Endothelial cell of umbilical vein (primary cell): ENCODE measurements at regions not wholly inside any gene's neighbourhood (a gene's known extent, or its start where the extent isn't known, plus 50 kb on each side); places are given as distances from the start of the nearest gene placed in this dataset.

ENCODE experiments used
- BruUV-seq: library from RNA; stranded (reverse); fragments of 400-500 nt; replicated peaks from 2 replicates; lab custom pipeline; 2021; lab: Mats Ljungman, UMichigan
- CTCF ChIA-PET: fragments of 300-600, 350-600 bp; sonication (Branson Sonifier 250); formaldehyde crosslinking; loops from one replicate; lab custom pipeline; 2021; ENCODE audit warnings: antibody characterized with exemption, inconsistent platforms; lab: Charles Lee
- POLR2A ChIA-PET: fragments of 300-600, 350-600 bp; sonication (Branson Sonifier 250); formaldehyde crosslinking; loops from one replicate; lab custom pipeline; 2021; ENCODE audit warnings: antibody characterized with exemption, inconsistent platforms; lab: Charles Lee
- DNase-seq: peaks from one replicate; pipeline ENCODE4 v3.0.0-alpha.2; 2011; ENCODE audit warnings: low read depth, low spot score
- FAIRE-seq: peaks from 2 replicates; lab custom pipeline; 2011; peaks lifted over from hg19 to GRCh38; lab: Jason Lieb, UNC
- H2AFZ ChIP-seq: 2 replicates; pipeline ENCODE4 v1.6.0; 2012; ENCODE audit warnings: low read depth, low read length, control low read depth, inconsistent platforms
- H3K27ac ChIP-seq: 2 replicates; pipeline ENCODE4 v1.5.1; 2011; ENCODE audit warnings: low read depth, mild to moderate bottlenecking, control low read depth, low read length, moderate library complexity; ENCODE audit not compliant: insufficient read depth
- H3K27me3 ChIP-seq, 2 experiments: 2 replicates each; pipeline versions ENCODE4 v1.6.0 to v1.6.1; 2011; ENCODE audit warnings: low read length in 2 of 2, mixed read lengths in 1 of 2; ENCODE audit not compliant: control insufficient read depth in 2 of 2, insufficient read depth in 2 of 2
- H3K36me3 ChIP-seq, 2 experiments: 2 replicates in 1 of 2; 3 replicates in 1 of 2; pipeline ENCODE4 v1.5.1; 2011; ENCODE audit warnings: low read length in 2 of 2, mild to moderate bottlenecking in 1 of 2, moderate library complexity in 1 of 2; ENCODE audit not compliant: control insufficient read depth in 2 of 2, insufficient read depth in 2 of 2; ENCODE audit errors: extremely low read depth in 1 of 2
- H3K4me1 ChIP-seq: 3 replicates; pipeline ENCODE4 v1.5.1; 2011; ENCODE audit warnings: mild to moderate bottlenecking, low read length; ENCODE audit not compliant: control insufficient read depth, insufficient read depth; ENCODE audit errors: extremely low read depth
- H3K4me2 ChIP-seq: 2 replicates; pipeline ENCODE4 v1.6.1; 2011; ENCODE audit warnings: low read length, control low read depth, mixed read lengths; ENCODE audit not compliant: insufficient read depth
- H3K4me3 ChIP-seq, 3 experiments: fragments of 200-600 bp in 1 of 3; sonication (generic), shearing (Covaris generic) in 1 of 3; replicated peaks in 1 of 3; 2 replicates each; pipeline ENCODE4 v1.5.1; 2011 to 2016; ENCODE audit warnings: control low read depth in 3 of 3, low read length in 3 of 3, mild to moderate bottlenecking in 2 of 3, inconsistent platforms in 1 of 3, low read depth in 1 of 3, moderate library complexity in 1 of 3; ENCODE audit not compliant: insufficient read depth in 1 of 3
- H3K79me2 ChIP-seq: 2 replicates; pipeline ENCODE4 v1.6.0; 2012; ENCODE audit warnings: low read length, inconsistent platforms; ENCODE audit not compliant: control insufficient read depth, insufficient read depth
- H3K9ac ChIP-seq: replicated peaks from 2 replicates; pipeline ENCODE3; 2011; ENCODE audit warnings: low read length, control low read depth; ENCODE audit not compliant: insufficient read depth; ENCODE audit errors: extremely low read depth
- H3K9me1 ChIP-seq: replicated peaks from 3 replicates; pipeline ENCODE4 v1.6.0; 2011; ENCODE audit warnings: mild to moderate bottlenecking, low read length; ENCODE audit not compliant: control insufficient read depth, insufficient read depth; ENCODE audit errors: extremely low read depth
- H3K9me3 ChIP-seq: replicated peaks from 2 replicates; pipeline ENCODE4 v1.5.1; 2012; ENCODE audit warnings: low read length, inconsistent platforms; ENCODE audit not compliant: control insufficient read depth, insufficient read depth
- H4K20me1 ChIP-seq: replicated peaks from 2 replicates; pipeline ENCODE3; 2011; ENCODE audit warnings: mild to moderate bottlenecking, low read length; ENCODE audit not compliant: control insufficient read depth, insufficient read depth; ENCODE audit errors: extremely low read depth
- CTCF ChIP-seq, 2 donors: IDR thresholded peaks; 1 replicate in 1 of 2; 2 replicates in 1 of 2; pipeline ENCODE4 v1.5.1; 2011; ENCODE audit warnings: low read length in 2 of 2, mild to moderate bottlenecking in 2 of 2, moderate library complexity in 2 of 2, control low read depth in 1 of 2, inconsistent platforms in 1 of 2, low read depth in 1 of 2; ENCODE audit not compliant: insufficient read depth in 1 of 2; ENCODE audit errors: extremely low read depth in 1 of 2
- EZH2 ChIP-seq: IDR thresholded peaks from 2 replicates; pipeline ENCODE4 v1.6.1; 2012; ENCODE audit warnings: borderline replicate concordance, low read depth, mild to moderate bottlenecking, moderate library complexity, low read length, inconsistent platforms; ENCODE audit not compliant: severe bottlenecking
- FOS ChIP-seq: IDR thresholded peaks from 2 replicates; pipeline ENCODE4 v1.6.1; 2011; ENCODE audit warnings: mild to moderate bottlenecking, low read length, moderate library complexity, borderline replicate concordance; ENCODE audit not compliant: insufficient read depth
- GATA2 ChIP-seq: IDR thresholded peaks from 2 replicates; pipeline ENCODE4 v1.7.0; 2011; ENCODE audit warnings: low read depth, mild to moderate bottlenecking, moderate library complexity, mixed read lengths, low read length; ENCODE audit not compliant: insufficient read length, insufficient read depth
- JUN ChIP-seq: IDR thresholded peaks from 2 replicates; pipeline ENCODE4 v1.6.1; 2011; ENCODE audit warnings: borderline replicate concordance, low read depth; ENCODE audit not compliant: insufficient read length, insufficient read depth
- MAX ChIP-seq: IDR thresholded peaks from 2 replicates; pipeline ENCODE4 v1.6.1; 2011; ENCODE audit not compliant: insufficient read depth, insufficient read length
- MYC ChIP-seq: IDR thresholded peaks from one replicate; pipeline ENCODE4 v1.6.1; 2011; ENCODE audit warnings: mild to moderate bottlenecking, low read depth, low read length
- POLR2A ChIP-seq: IDR thresholded peaks from 2 replicates; pipeline ENCODE4 v1.6.1; 2012; ENCODE audit warnings: low read depth, mild to moderate bottlenecking, control low read depth, low read length
- POLR2AphosphoS5 ChIP-seq: IDR thresholded peaks from 2 replicates; pipeline ENCODE4 v1.6.1; 2012; ENCODE audit warnings: low read depth, mild to moderate bottlenecking, control low read depth, low read length, moderate library complexity; ENCODE audit not compliant: insufficient read depth
- dilution Hi-C: fragments of 300-500 bp; cut with MboI; formaldehyde crosslinking; loops from one replicate; pipeline ENCODE4 v1.15.0; 2019; ENCODE audit warnings: low sequenced_read_pairs; ENCODE audit not compliant: extremely low pct_ligation_motif_present
- intact Hi-C: fragments of 100-400 bp; cut with micrococcal nuclease; formaldehyde crosslinking; loops from one replicate; pipeline ENCODE4 v1.10.0; 2022

GRCh38 chr5:158376679-158377078, 517.7 kb upstream of the CLINT1 start:
- no peak overlapping the region for H3K4me2 ChIP-seq
- no peaks in the 10 kb centered on the region for H3K9me1 ChIP-seq
- H3K36me3 ChIP-seq, result no peaks in the 10 kb centered on the region
- ChIA-PET POLR2A (no interaction called here), CTCF (no interaction called here)
- no peak for TF ChIP-seq POLR2A
- no peak for TF ChIP-seq GATA2
- TF ChIP-seq MAX, result no peak
- TF ChIP-seq MYC, result no peak
- no peak for TF ChIP-seq EZH2
- no peak for TF ChIP-seq FOS
- no peak for TF ChIP-seq CTCF (IDR thresholded peaks at IDR 0.05; ENCODE audit: extremely low read depth in 1 of 2, insufficient read depth in 1 of 2, low read depth in 1 of 2, low read length in 2 of 2)
- no peak for TF ChIP-seq JUN
- TF ChIP-seq POLR2AphosphoS5, result no peak
- H3K4me1 ChIP-seq, result no peaks in the 10 kb centered on the region
- no TSS peak for BruUV-seq
- FAIRE-seq, result no peak
- no peak overlapping the region for H3K4me3 ChIP-seq
- intact Hi-C loops (no loop called here), dilution Hi-C loops (no loop called here)
- no peak overlapping the region for H3K27ac ChIP-seq
- no peaks in the 10 kb centered on the region for H3K9me3 ChIP-seq
- H4K20me1 ChIP-seq, result no peaks in the 10 kb centered on the region
- peaks cover 0 to 6% of the 10 kb centered on the region in 2 experiments for H3K27me3 ChIP-seq
- no peak overlapping the region for H3K9ac ChIP-seq
- H3K79me2 ChIP-seq, result no peaks in the 10 kb centered on the region
- H2AFZ ChIP-seq, result no peak overlapping the region
- no peak for DNase-seq
